ENCODE measurements at regions not wholly inside any gene's neighbourhood (a gene's known extent, or its start where the extent isn't known, plus 50 kb on each side); places are given as distances from the start of the nearest gene placed in this dataset.

- ChIA-PET POLR2A (ENCODE audit: unreplicated experiment) (no interaction called here), CTCF (interaction anchor here (0.6 kb wide), 1 partner anchor 21 kb away, joined by 3 read pairs; no protein-coding TSS in a partner anchor)
- Histone ChIP-seq H3K79me1 (ENCODE audit: low read depth in 1 of 2, low read length in 2 of 2) (no peaks in the 10 kb centered on the region), H3K27ac (ENCODE audit: insufficient read depth, low read length) (no peak overlapping the region), H3K23ac (ENCODE audit: low read depth, low read length) (no peak overlapping the region), H2BK15ac (ENCODE audit: low read depth, low read length) (no peak overlapping the region), H3K9me1 (ENCODE audit: insufficient read depth, low read length) (no peaks in the 10 kb centered on the region), H3K27me3 (ENCODE audit: control insufficient read depth, insufficient read depth, low read length) (no peaks in the 10 kb centered on the region), H2AK5ac (ENCODE audit: low read depth, low read length) (no peak overlapping the region), H3K4ac (ENCODE audit: low read depth, low read length) (no peak overlapping the region), H2BK20ac (ENCODE audit: low read depth, low read length) (no peak overlapping the region), H2AFZ (replicated peaks; ENCODE audit: low read length, poor library complexity) (no peak overlapping the region), H3K18ac (ENCODE audit: low read depth, low read length) (no peak overlapping the region), H3K4me3 (ENCODE audit: insufficient read depth, low read depth, low read length) (no peak overlapping the region), H3K36me3 (ENCODE audit: control insufficient read depth, insufficient read depth, low read length) (no peaks in the 10 kb centered on the region), H4K8ac (ENCODE audit: low read depth in 2 of 2, low read length in 2 of 2) (no peak overlapping the region), H4K5ac (ENCODE audit: low read depth, low read length) (no peak overlapping the region), H4K20me1 (ENCODE audit: insufficient read depth, low read length) (no peaks in the 10 kb centered on the region), H4K91ac (ENCODE audit: insufficient read depth, low read depth, low read length) (no peak overlapping the region), H3K4me1 (ENCODE audit: control insufficient read depth, insufficient read depth, low read length) (no peaks in the 10 kb centered on the region), H3K9ac (ENCODE audit: low read depth, low read length) (no peak overlapping the region), H3K14ac (replicated peaks; ENCODE audit: low read depth, low read length) (no peak overlapping the region), H3K9me3 (ENCODE audit: control insufficient read depth, insufficient read depth, low read length) (no peaks in the 10 kb centered on the region), H2AK9ac (replicated peaks; ENCODE audit: low read depth, low read length, poor library complexity) (no peak overlapping the region), H2BK5ac (ENCODE audit: low read depth, low read length, poor library complexity, severe bottlenecking) (no peak overlapping the region), H2BK120ac (ENCODE audit: low read depth, low read length) (no peak overlapping the region), H3K56ac (ENCODE audit: extremely low read depth, insufficient read depth, low read length) (no peak overlapping the region), H3K4me2 (ENCODE audit: low read depth, low read length) (no peak overlapping the region)
- no TSS peak for BruUV-seq (replicated peaks)
- ATAC-seq (ENCODE audit: low read depth) = no peak
- no peak for DNase-seq
- TF ChIP-seq, protein P1, sequence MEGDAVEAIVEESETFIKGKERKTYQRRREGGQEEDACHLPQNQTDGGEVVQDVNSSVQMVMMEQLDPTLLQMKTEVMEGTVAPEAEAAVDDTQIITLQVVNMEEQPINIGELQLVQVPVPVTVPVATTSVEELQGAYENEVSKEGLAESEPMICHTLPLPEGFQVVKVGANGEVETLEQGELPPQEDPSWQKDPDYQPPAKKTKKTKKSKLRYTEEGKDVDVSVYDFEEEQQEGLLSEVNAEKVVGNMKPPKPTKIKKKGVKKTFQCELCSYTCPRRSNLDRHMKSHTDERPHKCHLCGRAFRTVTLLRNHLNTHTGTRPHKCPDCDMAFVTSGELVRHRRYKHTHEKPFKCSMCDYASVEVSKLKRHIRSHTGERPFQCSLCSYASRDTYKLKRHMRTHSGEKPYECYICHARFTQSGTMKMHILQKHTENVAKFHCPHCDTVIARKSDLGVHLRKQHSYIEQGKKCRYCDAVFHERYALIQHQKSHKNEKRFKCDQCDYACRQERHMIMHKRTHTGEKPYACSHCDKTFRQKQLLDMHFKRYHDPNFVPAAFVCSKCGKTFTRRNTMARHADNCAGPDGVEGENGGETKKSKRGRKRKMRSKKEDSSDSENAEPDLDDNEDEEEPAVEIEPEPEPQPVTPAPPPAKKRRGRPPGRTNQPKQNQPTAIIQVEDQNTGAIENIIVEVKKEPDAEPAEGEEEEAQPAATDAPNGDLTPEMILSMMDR (conservative IDR thresholded peaks at IDR 0.05; ENCODE audit: low read depth, low read length) = no peak
- TF ChIP-seq NFE2L2 (IDR thresholded peaks at IDR 0.05; ENCODE audit: low read depth, low read length) = no peak
- in situ Hi-C loops (cut with MboI; ENCODE audit: low sequenced_read_pairs) (no loop called here), intact Hi-C loops (cut with micrococcal nuclease) (no loop called here), dilution Hi-C loops (cut with HindIII; ENCODE audit: low sequenced_read_pairs, unreplicated experiment) (no loop called here)
Observed at GRCh38 chr1:163914785-163915413, 593.1 kb downstream of the NUF2 start.

Data from IMR-90 (cell line).